ENCODE measurements at regions not wholly inside any gene's neighbourhood (a gene's known extent, or its start where the extent isn't known, plus 50 kb on each side); places are given as distances from the start of the nearest gene placed in this dataset.

DNA sequence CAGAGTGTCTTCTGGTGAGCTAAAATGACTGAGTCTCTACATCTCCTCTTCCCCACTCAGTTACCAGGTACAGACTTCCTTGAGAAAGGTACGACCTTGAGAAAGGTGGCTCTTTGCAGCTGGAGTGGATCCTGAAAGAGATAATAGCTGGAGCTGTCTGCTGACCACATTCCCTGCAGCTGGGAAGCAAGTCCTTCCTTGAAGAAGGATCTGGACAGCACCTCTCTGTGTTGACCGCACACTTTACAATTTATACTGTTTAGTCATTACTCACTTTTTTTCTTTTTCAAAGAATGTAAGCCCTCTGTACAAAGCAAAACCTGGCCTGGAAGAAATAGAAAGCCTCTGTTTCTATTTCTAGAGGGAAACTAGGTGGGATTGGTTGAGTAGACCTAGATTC lies 148.8 kb downstream of the MACIR start:
- TF ChIP-seq RAD21 (conservative IDR thresholded peaks at IDR 0.05) (no peak), POLR2AphosphoS5 (IDR thresholded peaks at IDR 0.05) (no peak), TAF1 (IDR thresholded peaks at IDR 0.05; ENCODE audit: low read depth) (no peak), MXI1 (conservative IDR thresholded peaks at IDR 0.05; ENCODE audit: poor library complexity, severe bottlenecking) (no peak), SMC3 (conservative IDR thresholded peaks at IDR 0.05; ENCODE audit: poor library complexity) (no peak), REST (IDR thresholded peaks at IDR 0.05; ENCODE audit: borderline replicate concordance) (no peak), EZH2 (IDR thresholded peaks at IDR 0.05; ENCODE audit: borderline replicate concordance, insufficient read depth, low read length, poor library complexity, severe bottlenecking) (no peak), EP300 (conservative IDR thresholded peaks at IDR 0.05; ENCODE audit: poor library complexity, severe bottlenecking) (no peak)
- TF ChIP-seq, protein P1, sequence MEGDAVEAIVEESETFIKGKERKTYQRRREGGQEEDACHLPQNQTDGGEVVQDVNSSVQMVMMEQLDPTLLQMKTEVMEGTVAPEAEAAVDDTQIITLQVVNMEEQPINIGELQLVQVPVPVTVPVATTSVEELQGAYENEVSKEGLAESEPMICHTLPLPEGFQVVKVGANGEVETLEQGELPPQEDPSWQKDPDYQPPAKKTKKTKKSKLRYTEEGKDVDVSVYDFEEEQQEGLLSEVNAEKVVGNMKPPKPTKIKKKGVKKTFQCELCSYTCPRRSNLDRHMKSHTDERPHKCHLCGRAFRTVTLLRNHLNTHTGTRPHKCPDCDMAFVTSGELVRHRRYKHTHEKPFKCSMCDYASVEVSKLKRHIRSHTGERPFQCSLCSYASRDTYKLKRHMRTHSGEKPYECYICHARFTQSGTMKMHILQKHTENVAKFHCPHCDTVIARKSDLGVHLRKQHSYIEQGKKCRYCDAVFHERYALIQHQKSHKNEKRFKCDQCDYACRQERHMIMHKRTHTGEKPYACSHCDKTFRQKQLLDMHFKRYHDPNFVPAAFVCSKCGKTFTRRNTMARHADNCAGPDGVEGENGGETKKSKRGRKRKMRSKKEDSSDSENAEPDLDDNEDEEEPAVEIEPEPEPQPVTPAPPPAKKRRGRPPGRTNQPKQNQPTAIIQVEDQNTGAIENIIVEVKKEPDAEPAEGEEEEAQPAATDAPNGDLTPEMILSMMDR (IDR thresholded peaks at IDR 0.05; ENCODE audit: poor library complexity, severe bottlenecking), result no peak
- Histone ChIP-seq H3K4me2 (ENCODE audit: low read length) (no peak overlapping the region), H3K27ac (ENCODE audit: low read length) (no peak overlapping the region), H3K9me3 (ENCODE audit: low read length) (no peaks in the 10 kb centered on the region), H3F3A (ENCODE audit: insufficient read depth, low read length, poor library complexity, severe bottlenecking) (no peaks in the 10 kb centered on the region), H3K9me2 (ENCODE audit: insufficient read depth, low read length) (no peaks in the 10 kb centered on the region), H3K27me3 (ENCODE audit: insufficient read depth, low read depth, low read length) (no peaks in the 10 kb centered on the region), H4K20me1 (ENCODE audit: insufficient read depth) (no peaks in the 10 kb centered on the region), H3K79me2 (replicated peaks; ENCODE audit: insufficient read depth, low read length) (no peaks in the 10 kb centered on the region), H2AFZ (ENCODE audit: low read depth, low read length) (no peak overlapping the region), H3K9ac (ENCODE audit: low read length) (no peak overlapping the region), H3K36me3 (ENCODE audit: insufficient read depth, low read length) (no peaks in the 10 kb centered on the region), H3K4me3 (ENCODE audit: low read length) (no peak overlapping the region)

- no peak overlapping the region for H2AFZ ChIP-seq (ENCODE audit: low read depth, low read length)
- no peaks in the 10 kb centered on the region for H3K9me3 ChIP-seq (ENCODE audit: low read length)
- H3F3A ChIP-seq (ENCODE audit: insufficient read depth, low read length, poor library complexity, severe bottlenecking), result no peaks in the 10 kb centered on the region
- H3K27me3 ChIP-seq (ENCODE audit: insufficient read depth, low read depth, low read length), result no peaks in the 10 kb centered on the region
- no peak overlapping the region for H3K27ac ChIP-seq (ENCODE audit: low read length)
- H3K9ac ChIP-seq (ENCODE audit: low read length), result no peak overlapping the region
- H3K79me2 ChIP-seq (replicated peaks; ENCODE audit: insufficient read depth, low read length), result no peaks in the 10 kb centered on the region
- H3K4me2 ChIP-seq (ENCODE audit: low read length), result no peak overlapping the region
- no peak overlapping the region for H3K4me3 ChIP-seq (ENCODE audit: low read length)
- H3K9me2 ChIP-seq (ENCODE audit: insufficient read depth, low read length), result no peaks in the 10 kb centered on the region
- H4K20me1 ChIP-seq (ENCODE audit: insufficient read depth), result no peaks in the 10 kb centered on the region
- TF ChIP-seq EZH2 (IDR thresholded peaks at IDR 0.05; ENCODE audit: borderline replicate concordance, insufficient read depth, low read length, poor library complexity, severe bottlenecking) (no peak), REST (IDR thresholded peaks at IDR 0.05; ENCODE audit: borderline replicate concordance) (no peak), TAF1 (IDR thresholded peaks at IDR 0.05; ENCODE audit: low read depth) (no peak), MXI1 (conservative IDR thresholded peaks at IDR 0.05; ENCODE audit: poor library complexity, severe bottlenecking) (no peak), POLR2AphosphoS5 (IDR thresholded peaks at IDR 0.05) (no peak), SMC3 (conservative IDR thresholded peaks at IDR 0.05; ENCODE audit: poor library complexity) (no peak), RAD21 (conservative IDR thresholded peaks at IDR 0.05) (no peak), EP300 (conservative IDR thresholded peaks at IDR 0.05; ENCODE audit: poor library complexity, severe bottlenecking) (no peak)
- TF ChIP-seq, protein P1 (IDR thresholded peaks at IDR 0.05; ENCODE audit: poor library complexity, severe bottlenecking), result no peak
- no peaks in the 10 kb centered on the region for H3K36me3 ChIP-seq (ENCODE audit: insufficient read depth, low read length)
These were observed 145.9 kb downstream of the MACIR start for GRCh38 chr5:103404483-103404882.
